ENCODE measurements at regions not wholly inside any gene's neighbourhood (a gene's known extent, or its start where the extent isn't known, plus 50 kb on each side); places are given as distances from the start of the nearest gene placed in this dataset.

- Histone ChIP-seq H3K4me3 (ENCODE audit: low read length) (no peak overlapping the region), H3K27me3 (ENCODE audit: insufficient read depth, low read length) (no peaks in the 10 kb centered on the region), H3K4me1 (ENCODE audit: insufficient read depth, low read length) (peaks cover 19% of the 10 kb centered on the region), H3K9me3 (ENCODE audit: low read depth, low read length) (no peaks in the 10 kb centered on the region)
These were observed 61.6 kb downstream of the CCR1 start for GRCh38 chr3:46146548-46146947.

- Histone ChIP-seq H3K4me1 (ENCODE audit: insufficient read depth, low read length) (peaks cover 19% of the 10 kb centered on the region), H3K9me3 (ENCODE audit: low read depth, low read length) (no peaks in the 10 kb centered on the region), H3K27me3 (ENCODE audit: insufficient read depth, low read length) (no peaks in the 10 kb centered on the region), H3K4me3 (ENCODE audit: low read length) (no peak overlapping the region)
These were observed 62.1 kb downstream of the CCR1 start for GRCh38 chr3:46146021-46146420.

GRCh38 chr3:46145147-46145546 lies 63.0 kb downstream of the CCR1 start:
- Histone ChIP-seq H3K27me3 (ENCODE audit: insufficient read depth, low read length) (no peaks in the 10 kb centered on the region), H3K9me3 (ENCODE audit: low read depth, low read length) (no peaks in the 10 kb centered on the region)

GRCh38 chr3:46143951-46144473 lies 64.1 kb downstream of the CCR1 start:
- Histone ChIP-seq H3K4me3 (ENCODE audit: low read length) (no peak overlapping the region), H3K4me1 (ENCODE audit: insufficient read depth, low read length) (peaks cover 19% of the 10 kb centered on the region)

More at GRCh38 chr3:46145147-46145546, 63.0 kb downstream of the CCR1 start:
- H3K4me3 ChIP-seq (ENCODE audit: low read length) = no peak overlapping the region
- peaks cover 19% of the 10 kb centered on the region for H3K4me1 ChIP-seq (ENCODE audit: insufficient read depth, low read length)

GRCh38 chr3:46141813-46142212 lies 66.3 kb downstream of the CCR1 start:
- Histone ChIP-seq H3K4me3 (ENCODE audit: low read length) (no peak overlapping the region), H3K27me3 (ENCODE audit: insufficient read depth, low read length) (no peaks in the 10 kb centered on the region), H3K4me1 (ENCODE audit: insufficient read depth, low read length) (peaks cover 19% of the 10 kb centered on the region), H3K9me3 (ENCODE audit: low read depth, low read length) (no peaks in the 10 kb centered on the region)

More at GRCh38 chr3:46143951-46144473, 64.1 kb downstream of the CCR1 start:
- Histone ChIP-seq H3K27me3 (ENCODE audit: insufficient read depth, low read length) (no peaks in the 10 kb centered on the region), H3K9me3 (ENCODE audit: low read depth, low read length) (no peaks in the 10 kb centered on the region)

GRCh38 chr3:46138581-46138980 lies 69.5 kb downstream of the CCR1 start:
- Histone ChIP-seq H3K9me3 (ENCODE audit: low read depth, low read length) (no peaks in the 10 kb centered on the region), H3K27me3 (ENCODE audit: insufficient read depth, low read length) (no peaks in the 10 kb centered on the region), H3K4me3 (ENCODE audit: low read length) (no peak overlapping the region), H3K4me1 (ENCODE audit: insufficient read depth, low read length) (peaks cover 34% of the 10 kb centered on the region)

GRCh38 chr3:46135475-46135874 lies 72.6 kb downstream of the CCR1 start:
- Histone ChIP-seq H3K4me1 (ENCODE audit: insufficient read depth, low read length) (peaks cover 56% of the 10 kb centered on the region), H3K9me3 (ENCODE audit: low read depth, low read length) (no peaks in the 10 kb centered on the region), H3K4me3 (ENCODE audit: low read length) (no peak overlapping the region)

GRCh38 chr3:46133285-46133684 lies 74.8 kb downstream of the CCR1 start:
- peaks cover 70% of the 10 kb centered on the region for H3K4me1 ChIP-seq (ENCODE audit: insufficient read depth, low read length)

More at GRCh38 chr3:46135475-46135874, 72.6 kb downstream of the CCR1 start:
- no peaks in the 10 kb centered on the region for H3K27me3 ChIP-seq (ENCODE audit: insufficient read depth, low read length)

GRCh38 chr3:46132565-46132964 lies 75.5 kb downstream of the CCR1 start:
- H3K4me3 ChIP-seq (ENCODE audit: low read length) = no peak overlapping the region

More at GRCh38 chr3:46133285-46133684, 74.8 kb downstream of the CCR1 start:
- Histone ChIP-seq H3K4me3 (ENCODE audit: low read length) (no peak overlapping the region), H3K27me3 (ENCODE audit: insufficient read depth, low read length) (no peaks in the 10 kb centered on the region), H3K9me3 (ENCODE audit: low read depth, low read length) (no peaks in the 10 kb centered on the region)

GRCh38 chr3:46131884-46132450 lies 76.1 kb downstream of the CCR1 start:
- Histone ChIP-seq H3K27me3 (ENCODE audit: insufficient read depth, low read length) (no peaks in the 10 kb centered on the region), H3K4me1 (ENCODE audit: insufficient read depth, low read length) (peaks cover 78% of the 10 kb centered on the region), H3K4me3 (ENCODE audit: low read length) (no peak overlapping the region), H3K9me3 (ENCODE audit: low read depth, low read length) (no peaks in the 10 kb centered on the region)

More at GRCh38 chr3:46132565-46132964, 75.5 kb downstream of the CCR1 start:
- no peaks in the 10 kb centered on the region for H3K27me3 ChIP-seq (ENCODE audit: insufficient read depth, low read length)
- H3K9me3 ChIP-seq (ENCODE audit: low read depth, low read length) = no peaks in the 10 kb centered on the region
- H3K4me1 ChIP-seq (ENCODE audit: insufficient read depth, low read length) = peaks cover 75% of the 10 kb centered on the region

- Histone ChIP-seq H3K4me3 (ENCODE audit: low read length) (no peak overlapping the region), H3K4me1 (ENCODE audit: insufficient read depth, low read length) (peaks cover 75% of the 10 kb centered on the region), H3K27me3 (ENCODE audit: insufficient read depth, low read length) (no peaks in the 10 kb centered on the region), H3K9me3 (ENCODE audit: low read depth, low read length) (no peaks in the 10 kb centered on the region)
These were observed 77.3 kb downstream of the CCR1 start for GRCh38 chr3:46130631-46131310.

- Histone ChIP-seq H3K9me3 (ENCODE audit: low read depth, low read length) (no peaks in the 10 kb centered on the region), H3K4me3 (ENCODE audit: low read length) (no peak overlapping the region), H3K27me3 (ENCODE audit: insufficient read depth, low read length) (no peaks in the 10 kb centered on the region), H3K4me1 (ENCODE audit: insufficient read depth, low read length) (peaks cover 69% of the 10 kb centered on the region)
These were observed 78.4 kb downstream of the CCR1 start for GRCh38 chr3:46129588-46130272.

- H3K4me3 ChIP-seq (ENCODE audit: low read length) = no peak overlapping the region
- H3K9me3 ChIP-seq (ENCODE audit: low read depth, low read length) = no peaks in the 10 kb centered on the region
- peaks cover 62% of the 10 kb centered on the region for H3K4me1 ChIP-seq (ENCODE audit: insufficient read depth, low read length)
- H3K27me3 ChIP-seq (ENCODE audit: insufficient read depth, low read length) = no peaks in the 10 kb centered on the region
These were observed 80.6 kb downstream of the CCR1 start for GRCh38 chr3:46127503-46127902.

GRCh38 chr3:46124216-46125177 lies 83.6 kb downstream of the CCR1 start:
- no peak overlapping the region for H3K4me3 ChIP-seq (ENCODE audit: low read length)
- H3K27me3 ChIP-seq (ENCODE audit: insufficient read depth, low read length) = no peaks in the 10 kb centered on the region
- H3K9me3 ChIP-seq (ENCODE audit: low read depth, low read length) = no peaks in the 10 kb centered on the region
- H3K4me1 ChIP-seq (ENCODE audit: insufficient read depth, low read length) = peaks cover 31% of the 10 kb centered on the region

Measured in mononuclear cell (primary cell).